ENCODE measurements at regions not wholly inside any gene's neighbourhood (a gene's known extent, or its start where the extent isn't known, plus 50 kb on each side); places are given as distances from the start of the nearest gene placed in this dataset.

- DNase-seq (ENCODE audit: low read depth in 1 of 2, low spot score in 1 of 2) (no peak), FAIRE-seq (no peak), ATAC-seq (no peak)
- H3K4me3 ChIP-seq: no peak overlapping the region
- H3K4me1 ChIP-seq: no peaks in the 10 kb centered on the region
- TF ChIP-seq HOXB5 (CRISPR knock-in tag; IDR thresholded peaks at IDR 0.05) (no peak), ZC3H11A (IDR thresholded peaks at IDR 0.05) (no peak), FOSB (CRISPR knock-in tag; IDR thresholded peaks at IDR 0.05) (no peak), ATOH8 (CRISPR knock-in tag; IDR thresholded peaks at IDR 0.05; ENCODE audit: low read depth) (no peak), HES2 (IDR thresholded peaks at IDR 0.05) (no peak), GATA3 (IDR thresholded peaks at IDR 0.05; ENCODE audit: borderline replicate concordance) (no peak)
- no peak overlapping the region for H3K4me2 ChIP-seq
- CTCF ChIA-PET: interaction anchor here (1.5 to 15.9 kb wide), 3 partner anchors 9 to 251 kb away, joined by 3 to 196 read pairs (median 8); partner anchors contain the start of gene OLFM1
- POLR2A ChIA-PET: no interaction called here
- H3K9me3 ChIP-seq: no peaks in the 10 kb centered on the region
- WGBS (ENCODE audit: missing lambda C conversion rate): 47% methylated on average over 14 of the region's 14 CpGs
- H3K27ac ChIP-seq: no peak overlapping the region
Observed at GRCh38 chr9:135335691-135336181, 143.8 kb upstream of the PPP1R26 start.

GRCh38 chr9:135336722-135337527, 142.7 kb upstream of the PPP1R26 start:
- ATAC-seq (no peak), DNase-seq (ENCODE audit: low read depth in 1 of 2, low spot score in 1 of 2) (no peak), FAIRE-seq (no peak)
- TF ChIP-seq HEYL (CRISPR knock-in tag; IDR thresholded peaks at IDR 0.05) (no peak), MAFK (IDR thresholded peaks at IDR 0.05; ENCODE audit: partially characterized antibody) (no peak), PBX3 (IDR thresholded peaks at IDR 0.05) (no peak), GATA3 (IDR thresholded peaks at IDR 0.05; ENCODE audit: borderline replicate concordance) (no peak), EHMT2 (IDR thresholded peaks at IDR 0.05; ENCODE audit: low read depth) (no peak), RAD21 (conservative IDR thresholded peaks at IDR 0.05 in 1 of 2, IDR thresholded peaks at IDR 0.05 in 1 of 2) (no peak), CBX2 (IDR thresholded peaks at IDR 0.05; ENCODE audit: borderline replicate concordance, low read depth) (no peak), ATOH8 (CRISPR knock-in tag; IDR thresholded peaks at IDR 0.05; ENCODE audit: low read depth) (no peak), MYC (IDR thresholded peaks at IDR 0.05; ENCODE audit: borderline replicate concordance, low read length) (no peak), CHD4 (IDR thresholded peaks at IDR 0.05; ENCODE audit: borderline replicate concordance) (no peak), KDM5A (IDR thresholded peaks at IDR 0.05) (no peak), EHF (CRISPR knock-in tag; IDR thresholded peaks at IDR 0.05) (no peak), SMC3 (IDR thresholded peaks at IDR 0.05) (no peak), HES2 (IDR thresholded peaks at IDR 0.05) (no peak), RNF2 (IDR thresholded peaks at IDR 0.05; ENCODE audit: borderline replicate concordance, low read depth) (no peak), E2F6 (IDR thresholded peaks at IDR 0.05; ENCODE audit: borderline replicate concordance, low read depth) (no peak)
- H3K27ac ChIP-seq: no peak overlapping the region
- CTCF ChIA-PET: interaction anchor here (0.6 to 15.9 kb wide), 5 partner anchors 19 to 261 kb away, joined by 3 to 196 read pairs (median 4); partner anchors contain the start of gene OLFM1
- 36% methylated on average over 23 of the region's 23 CpGs for WGBS (ENCODE audit: missing lambda C conversion rate)
- H3K4me2 ChIP-seq: no peak overlapping the region
- no peaks in the 10 kb centered on the region for H3K4me1 ChIP-seq
- POLR2A ChIA-PET: no interaction called here
- H3K9me3 ChIP-seq: no peaks in the 10 kb centered on the region
- H3K4me3 ChIP-seq: no peak overlapping the region

Data from A549 (cell line).